B cell (primary cell): ENCODE measurements at regions not wholly inside any gene's neighbourhood (a gene's known extent, or its start where the extent isn't known, plus 50 kb on each side); places are given as distances from the start of the nearest gene placed in this dataset.

Experiments used
- ATAC-seq: fragments of 200-7000 bp; cut with Tn5 transposase; one replicate; pipeline ENCODE4 v1.10.0; 2021; ENCODE audit warnings: low read depth, mild to moderate bottlenecking, moderate number of reproducible peaks, moderate library complexity
- CTCF ChIA-PET: fragments of 350-600 bp; sonication (Branson Sonifier 250); formaldehyde crosslinking; loops from one replicate; lab custom pipeline; 2021; ENCODE audit warnings: antibody characterized with exemption, inconsistent platforms; lab: Charles Lee
- POLR2A ChIA-PET: fragments of 350-600 bp; sonication (Branson Sonifier 250); formaldehyde crosslinking; loops from one replicate; lab custom pipeline; 2021; ENCODE audit warnings: antibody characterized with exemption; lab: Charles Lee
- DNase-seq: peaks from one replicate; pipeline ENCODE4 v3.0.0; 2013
- H2AFZ ChIP-seq: 2 replicates; pipeline ENCODE4 v1.6.1; 2012; ENCODE audit warnings: mild to moderate bottlenecking, low read depth, low read length; ENCODE audit not compliant: insufficient read depth, poor library complexity, severe bottlenecking
- H3K27ac ChIP-seq, 2 donors: 1 replicate in 1 of 2; 2 replicates in 1 of 2; pipeline ENCODE4 v1.5.1; 2012 to 2013; ENCODE audit warnings: low read length in 2 of 2, mild to moderate bottlenecking in 2 of 2, moderate library complexity in 1 of 2
- H3K27me3 ChIP-seq, 4 experiments: fragments of 200-600 bp in 1 of 4; sonication (generic) in 1 of 4; replicated peaks in 1 of 4; 1 replicate in 2 of 4; 2 replicates in 2 of 4; pipeline versions ENCODE4 v1.6.1 to v1.7.0; 2013 to 2016; ENCODE audit warnings: low read length in 3 of 4, mild to moderate bottlenecking in 2 of 4, mixed read lengths in 1 of 4, moderate library complexity in 1 of 4; ENCODE audit not compliant: insufficient read depth in 4 of 4, control insufficient read depth in 3 of 4; ENCODE audit errors: control extremely low read depth in 1 of 4
- H3K36me3 ChIP-seq, 2 experiments: replicated peaks in 1 of 2; 1 replicate in 1 of 2; 2 replicates in 1 of 2; pipeline versions ENCODE4 v1.6.1 to v1.7.1; 2013; ENCODE audit warnings: low read length in 1 of 2; ENCODE audit not compliant: insufficient read depth in 2 of 2, control insufficient read depth in 1 of 2; ENCODE audit errors: control extremely low read depth in 1 of 2, extremely low read depth in 1 of 2
- H3K4me1 ChIP-seq, 2 donors: fragments of 200-600 bp in 1 of 2; sonication (generic) in 1 of 2; 1 replicate in 1 of 2; 2 replicates in 1 of 2; pipeline versions ENCODE4 v1.5.1 to v1.6.1; 2013 to 2017; ENCODE audit warnings: low read length in 2 of 2; ENCODE audit not compliant: control insufficient read depth in 2 of 2, insufficient read depth in 2 of 2
- H3K4me2 ChIP-seq: replicated peaks from 2 replicates; pipeline ENCODE3; 2012; ENCODE audit warnings: mild to moderate bottlenecking, low read depth, low read length; ENCODE audit not compliant: poor library complexity, severe bottlenecking
- H3K4me3 ChIP-seq, 5 experiments: fragments of 200-600 bp in 1 of 5; sonication (generic) in 1 of 5; 1 replicate in 3 of 5; 2 replicates in 2 of 5; pipeline versions ENCODE4 v1.5.1 to v1.7.0; 2011 to 2016; ENCODE audit warnings: low read length in 4 of 5, mild to moderate bottlenecking in 4 of 5, low read depth in 2 of 5, control low read depth in 1 of 5, moderate library complexity in 1 of 5; ENCODE audit not compliant: insufficient read depth in 1 of 5; ENCODE audit errors: control extremely low read depth in 1 of 5, extremely low read depth in 1 of 5
- H3K79me2 ChIP-seq: fragments of 200-600 bp; sonication (generic); one replicate; pipeline ENCODE4 v1.6.0; 2016; ENCODE audit warnings: low read length; ENCODE audit not compliant: control insufficient read depth, insufficient read depth
- H3K9ac ChIP-seq: fragments of 200-600 bp; sonication (generic); 2 replicates; pipeline ENCODE4 v1.6.1; 2017; ENCODE audit warnings: mild to moderate bottlenecking, low read length, moderate library complexity
- H3K9me3 ChIP-seq, 3 donors: one replicate each; pipeline versions ENCODE4 v1.6.1 to v1.7.1; 2013; ENCODE audit warnings: low read length in 2 of 3; ENCODE audit not compliant: control insufficient read depth in 2 of 3, insufficient read depth in 1 of 3; ENCODE audit errors: control extremely low read depth in 1 of 3
- H4K20me1 ChIP-seq: 2 replicates; pipeline ENCODE4 v1.6.0; 2012; ENCODE audit warnings: mild to moderate bottlenecking, low read length; ENCODE audit not compliant: insufficient read depth, control insufficient read depth, poor library complexity, severe bottlenecking
- H3K27ac Mint-ChIP-seq: one replicate; pipeline ENCODE4 v1.8.0; 2021; ENCODE audit warnings: mixed read lengths
- H3K27me3 Mint-ChIP-seq: one replicate; pipeline ENCODE4 v1.8.0; 2021; ENCODE audit warnings: mixed read lengths
- H3K4me1 Mint-ChIP-seq: one replicate; pipeline ENCODE4 v1.8.0; 2021; ENCODE audit warnings: mixed read lengths
- H3K4me3 Mint-ChIP-seq: one replicate; pipeline ENCODE4 v1.8.0; 2021; ENCODE audit warnings: mixed read lengths
- H3K9me3 Mint-ChIP-seq: one replicate; pipeline ENCODE4 v1.8.0; 2022; ENCODE audit warnings: mixed read lengths; ENCODE audit not compliant: insufficient read depth
- CTCF ChIP-seq: fragments of 200-600 bp; IDR thresholded peaks from one replicate; pipeline ENCODE4 v1.8.0; 2022; ENCODE audit warnings: antibody characterized with exemption, mild to moderate bottlenecking
- EZH2 ChIP-seq: IDR thresholded peaks from 2 replicates; pipeline ENCODE4 v1.6.1; 2012; ENCODE audit warnings: borderline replicate concordance, low read depth, mild to moderate bottlenecking, moderate library complexity, low read length; ENCODE audit not compliant: insufficient read depth, poor library complexity, severe bottlenecking
- WGBS: methylation state at CpG from one replicate; pipeline ENCODE4 v1.1.5; 2013; ENCODE audit warnings: missing lambda C conversion rate; ENCODE audit not compliant: insufficient coverage; 5-methylcytosine and 5-hydroxymethylcytosine counted together
- intact Hi-C: fragments of 100-400 bp; cut with micrococcal nuclease; formaldehyde crosslinking; loops from one replicate; pipeline ENCODE4 v1.10.0; 2022

DNA sequence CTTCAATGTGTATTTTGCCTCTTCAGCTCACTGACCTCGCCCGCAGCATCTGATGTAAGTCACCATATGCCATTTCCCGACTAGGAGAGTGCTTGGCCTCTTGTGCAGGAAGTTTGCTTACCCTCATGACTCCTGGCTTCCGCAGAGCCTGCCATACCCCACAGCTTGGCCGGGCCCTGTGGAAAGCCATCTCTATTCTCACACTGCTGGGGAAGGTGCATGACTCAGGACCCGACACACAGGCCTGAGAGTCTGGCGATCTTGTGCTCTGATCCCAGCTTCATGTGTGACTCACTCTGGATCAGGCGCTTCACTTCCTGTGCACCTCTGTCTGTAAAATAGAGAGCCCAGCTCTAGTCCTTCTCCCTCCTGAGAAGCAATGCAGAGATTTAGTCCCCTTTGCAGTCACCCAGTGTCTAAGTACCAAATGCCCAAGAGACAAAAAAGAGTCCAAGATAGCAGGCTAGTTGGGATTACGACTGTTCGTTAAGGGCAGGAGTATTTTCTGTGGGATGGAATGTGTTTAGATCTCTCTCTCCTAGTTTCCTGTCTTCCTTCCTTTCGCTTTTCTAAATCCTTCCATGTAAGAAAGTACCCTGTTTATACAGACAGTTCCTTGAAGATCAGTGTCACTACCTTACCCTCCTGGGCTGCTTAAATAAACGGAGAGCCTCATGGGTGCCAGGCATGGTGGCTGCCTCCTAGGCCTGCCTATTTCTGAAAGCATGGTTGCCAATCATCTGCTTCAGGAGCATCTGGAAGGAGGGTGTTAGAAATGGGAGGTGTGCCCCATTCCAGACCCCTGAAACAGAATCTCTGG, 62.8 kb upstream of the KIF26B start:
- Histone ChIP-seq H4K20me1 (no peaks in the 10 kb centered on the region), H3K36me3 (no peaks in the 10 kb centered on the region), H3K9ac (no peak overlapping the region), H3K27me3 (no peaks in the 10 kb centered on the region), H3K4me3 (no peak overlapping the region), H2AFZ (no peak overlapping the region), H3K9me3 (no peaks in the 10 kb centered on the region), H3K4me1 (no peaks in the 10 kb centered on the region), H3K4me2 (no peak overlapping the region), H3K27ac (no peak overlapping the region), H3K79me2 (no peaks in the 10 kb centered on the region)
- POLR2A ChIA-PET, result no interaction called here
- intact Hi-C loops, result no loop called here
- no peak overlapping the region for H3K27ac Mint-ChIP-seq
- H3K9me3 Mint-ChIP-seq, result no peaks in the 10 kb centered on the region
- H3K27me3 Mint-ChIP-seq, result no peaks in the 10 kb centered on the region
- no peak for TF ChIP-seq CTCF
- no peak for TF ChIP-seq EZH2
- no peak overlapping the region for H3K4me3 Mint-ChIP-seq
- CTCF ChIA-PET, result no interaction called here
- no peak for DNase-seq
- no peak for ATAC-seq
- H3K4me1 Mint-ChIP-seq, result no peaks in the 10 kb centered on the region
- WGBS, result 95% methylated on average over 9 of the region's 12 CpGs

DNA sequence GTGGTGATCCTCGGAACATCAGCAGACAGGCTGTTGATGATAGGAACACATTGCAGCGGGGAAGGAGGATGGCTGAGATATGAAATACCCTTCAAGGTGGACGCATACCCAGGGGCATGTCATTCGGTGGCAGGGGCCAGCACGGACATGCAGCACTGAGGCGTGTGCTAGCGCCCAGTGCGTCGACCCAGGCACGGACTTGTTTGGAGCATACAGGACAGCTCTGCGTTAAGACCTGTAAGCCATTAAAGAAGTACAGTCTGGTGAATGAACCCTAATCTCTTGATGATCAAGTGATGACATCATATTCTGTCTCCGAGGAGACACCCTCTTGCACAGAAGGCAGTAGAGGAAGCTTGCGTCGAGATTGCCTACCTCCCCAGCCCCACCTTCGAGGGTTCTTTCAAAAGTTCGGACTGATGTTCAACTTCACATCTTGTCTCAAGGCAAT, 63.6 kb upstream of the KIF26B start:
- Mint-ChIP-seq H3K27me3 (no peaks in the 10 kb centered on the region), H3K4me1 (no peaks in the 10 kb centered on the region), H3K4me3 (no peak overlapping the region), H3K27ac (no peak overlapping the region), H3K9me3 (no peaks in the 10 kb centered on the region)
- Histone ChIP-seq H2AFZ (no peak overlapping the region), H3K4me1 (no peaks in the 10 kb centered on the region), H3K36me3 (no peaks in the 10 kb centered on the region), H3K27me3 (no peaks in the 10 kb centered on the region), H3K4me3 (no peak overlapping the region), H3K4me2 (no peak overlapping the region), H3K9me3 (no peaks in the 10 kb centered on the region), H3K27ac (no peak overlapping the region), H4K20me1 (no peaks in the 10 kb centered on the region), H3K9ac (no peak overlapping the region), H3K79me2 (no peaks in the 10 kb centered on the region)
- no peak for ATAC-seq
- ChIA-PET CTCF (no interaction called here), POLR2A (no interaction called here)
- no peak for DNase-seq
- intact Hi-C loops, result no loop called here
- TF ChIP-seq EZH2 (no peak), CTCF (no peak)
- WGBS, result 96% methylated on average over 12 of the region's 16 CpGs
